NCI-H1694 (cell line): ENCODE measurements at regions not wholly inside any gene's neighbourhood (a gene's known extent, or its start where the extent isn't known, plus 50 kb on each side); places are given as distances from the start of the nearest gene placed in this dataset.

ENCODE experiments used
- DNase-seq: peaks from one replicate; lab custom pipeline; 2025; lab: John Stamatoyannopoulos, UW

DNA sequence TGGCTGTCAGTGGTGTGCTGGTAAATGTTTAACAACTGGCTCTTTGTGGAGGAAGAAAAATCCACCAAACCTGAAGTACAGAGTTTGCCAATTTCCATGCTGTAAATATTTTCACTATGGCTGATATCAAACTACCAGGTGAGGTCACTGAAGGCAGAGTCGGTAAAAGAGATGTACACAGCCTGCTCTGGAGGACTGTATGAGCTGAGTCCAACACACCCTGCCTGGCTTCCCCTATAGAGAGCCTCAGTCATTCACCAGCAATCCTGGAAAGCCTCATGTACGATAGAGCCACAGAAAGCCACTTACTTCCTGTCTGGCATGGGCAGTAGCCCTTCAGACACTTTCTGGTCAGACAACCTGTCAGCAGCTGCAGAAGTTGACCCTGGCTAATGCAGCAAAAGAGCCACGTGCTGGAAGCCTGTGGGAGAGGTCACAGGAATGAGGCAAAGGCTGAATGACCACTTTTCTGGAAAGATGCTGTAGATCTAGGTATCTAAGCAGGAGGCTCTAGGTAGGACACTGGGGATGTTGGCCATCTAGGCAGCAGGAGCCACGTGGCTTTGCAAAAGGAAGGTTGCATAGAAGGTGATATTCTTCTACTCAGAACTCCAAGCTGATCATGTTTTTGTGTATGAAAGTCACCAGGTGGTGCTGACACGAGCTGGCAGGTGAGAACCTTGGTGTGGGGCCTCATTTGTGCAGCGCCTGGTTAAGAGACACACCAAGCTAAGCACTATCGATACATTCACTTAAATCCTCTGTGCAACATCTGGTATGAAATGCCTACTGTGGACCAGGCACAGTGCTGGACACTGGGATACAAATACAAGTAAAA, 553.9 kb downstream of the VRK1 start:
- DNase-seq = no peak

DNA sequence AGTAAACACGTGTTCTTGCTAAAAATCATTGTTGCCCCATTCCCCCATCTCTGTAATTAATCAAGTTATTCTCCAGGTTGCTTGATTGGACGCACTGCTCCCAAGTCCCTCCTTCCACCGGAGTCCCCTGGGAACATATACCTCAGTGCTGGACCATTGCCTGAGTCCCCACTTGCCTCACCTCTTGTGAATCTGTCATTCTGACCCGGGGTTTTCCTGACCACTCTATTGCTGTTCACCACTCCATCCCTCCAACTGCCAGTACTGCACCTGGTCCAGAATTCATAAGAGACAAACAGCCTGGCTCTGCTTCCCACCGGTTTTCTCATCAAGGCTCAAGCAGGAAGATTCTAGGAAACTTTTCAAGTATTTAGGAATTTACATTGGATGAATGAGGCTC, 555.9 kb downstream of the VRK1 start:
- DNase-seq = no peak

DNA sequence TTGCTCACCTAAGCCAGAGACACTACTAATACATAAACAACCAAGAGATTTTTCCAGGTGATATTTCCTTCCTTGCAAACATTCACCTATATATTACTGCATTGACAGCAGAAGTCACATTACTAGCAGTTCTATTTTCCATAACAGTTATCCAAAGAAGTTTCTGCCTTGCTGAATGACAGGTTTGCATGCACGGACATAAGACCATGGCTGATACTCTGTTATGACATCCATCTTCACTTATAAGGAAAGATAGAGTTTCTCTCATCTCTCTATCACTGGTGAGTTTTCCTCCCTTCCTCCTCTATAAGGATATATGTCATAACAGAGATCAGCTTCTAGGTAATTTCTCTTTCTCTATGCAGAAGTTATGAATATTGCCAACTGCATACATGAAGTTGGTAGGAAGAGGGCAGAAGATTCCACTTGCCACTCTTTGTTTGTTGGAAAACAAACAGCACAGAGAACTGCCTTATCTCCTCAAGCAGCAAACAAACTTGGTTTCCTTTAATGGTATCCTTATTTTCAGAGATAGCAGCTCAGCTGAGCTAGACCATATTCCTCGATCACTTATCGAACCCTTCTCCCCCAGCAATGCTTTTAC, 557.0 kb downstream of the VRK1 start:
- DNase-seq = no peak

DNA sequence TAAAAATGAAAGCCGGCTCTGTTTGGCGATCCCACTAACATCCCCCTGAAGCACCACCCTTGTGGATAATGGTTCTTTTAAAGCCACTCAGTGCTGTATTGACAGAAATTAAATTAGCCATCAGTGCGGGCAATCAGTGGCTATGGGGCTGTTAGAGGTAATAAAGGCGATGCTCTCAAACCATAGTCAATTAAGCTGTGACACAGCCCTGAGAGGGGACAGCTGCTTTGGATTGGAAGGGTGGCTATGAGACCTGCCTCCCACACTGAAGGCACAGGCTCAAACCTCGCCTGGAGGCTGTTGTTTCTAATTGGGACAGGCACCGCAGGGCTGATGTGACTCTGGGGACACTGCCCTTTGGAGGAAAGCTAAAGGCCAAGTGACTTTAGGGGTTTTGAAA, 562.2 kb downstream of the VRK1 start:
- DNase-seq = no peak

DNA sequence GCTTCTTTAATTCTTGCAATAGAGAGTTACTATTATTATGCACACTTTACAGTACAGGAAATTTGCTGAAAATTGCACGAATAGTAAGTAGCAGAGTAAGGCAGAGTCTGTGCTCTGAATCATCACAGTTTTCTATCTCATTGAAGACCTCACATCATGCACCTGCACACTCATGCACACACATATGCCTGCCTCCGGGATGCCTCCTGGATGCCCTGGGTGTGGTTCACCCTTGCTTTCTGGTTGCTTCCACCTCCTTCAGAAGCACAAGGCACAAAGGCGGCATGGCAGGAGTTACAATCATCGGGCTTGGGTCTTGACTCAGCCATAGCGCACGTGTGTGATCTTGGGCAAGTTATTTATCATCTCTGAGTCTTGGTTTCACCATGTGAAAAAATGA, 564.0 kb downstream of the VRK1 start:
- no peak for DNase-seq

DNA sequence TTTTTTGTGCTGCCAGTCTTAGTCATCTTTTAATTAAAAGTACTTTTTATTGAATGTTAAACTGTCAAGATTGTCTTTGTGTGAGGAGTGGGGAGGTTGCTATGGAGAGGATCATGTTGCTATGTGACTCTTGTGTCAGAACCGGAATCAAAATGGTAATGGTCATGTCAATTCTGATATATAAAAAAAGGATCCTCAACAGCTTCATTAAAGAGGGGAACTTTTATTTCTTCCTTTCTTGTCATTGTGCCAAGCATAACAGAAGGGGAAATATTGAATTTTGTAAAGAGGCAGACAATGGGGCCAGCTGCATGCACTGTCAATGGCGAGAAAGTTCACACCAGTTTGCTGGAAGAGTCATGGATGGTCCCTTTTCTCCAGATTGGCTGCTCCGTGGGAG, 564.8 kb downstream of the VRK1 start:
- no peak for DNase-seq

DNA sequence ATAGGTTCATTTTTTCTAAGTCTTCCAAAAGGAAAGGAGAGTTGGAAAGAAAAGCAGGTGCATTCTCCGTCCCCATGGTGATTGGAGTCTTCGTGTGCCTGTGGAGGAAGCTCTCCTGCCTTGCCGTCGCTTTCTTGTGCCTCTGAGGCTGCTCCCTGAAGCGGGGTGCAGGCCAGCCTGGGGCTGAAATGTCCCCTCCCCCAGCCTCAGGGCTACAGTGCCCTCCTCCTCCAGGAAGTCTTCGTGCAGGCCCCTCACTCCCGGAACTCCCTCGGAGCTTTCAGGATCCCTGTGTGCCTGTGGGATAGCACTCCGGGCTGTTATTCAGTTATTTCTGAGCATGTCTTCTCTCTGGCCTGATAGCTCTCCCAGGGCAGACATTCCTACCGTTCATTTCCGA, 569.2 kb downstream of the VRK1 start:
- DNase-seq = no peak

DNA sequence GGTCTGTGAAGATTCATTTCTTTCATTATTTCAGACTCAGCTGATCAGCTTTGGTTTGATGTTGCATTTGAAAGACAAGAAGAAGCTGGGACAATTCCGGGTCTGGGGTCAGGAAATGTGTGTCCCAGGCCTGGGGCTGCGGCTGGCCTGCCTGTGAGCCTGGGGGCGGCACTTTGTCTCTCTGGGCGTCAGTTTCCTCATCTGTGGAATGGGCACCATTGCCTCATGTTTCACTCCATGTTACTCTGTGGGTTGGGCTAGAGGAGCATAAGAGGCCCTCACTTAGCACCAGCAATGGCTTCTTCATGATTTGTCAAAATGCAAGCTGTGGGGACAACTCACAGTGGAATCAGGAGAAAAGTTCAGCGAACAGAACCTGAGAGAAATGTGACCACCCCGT, 570.1 kb downstream of the VRK1 start:
- DNase-seq = no peak

DNA sequence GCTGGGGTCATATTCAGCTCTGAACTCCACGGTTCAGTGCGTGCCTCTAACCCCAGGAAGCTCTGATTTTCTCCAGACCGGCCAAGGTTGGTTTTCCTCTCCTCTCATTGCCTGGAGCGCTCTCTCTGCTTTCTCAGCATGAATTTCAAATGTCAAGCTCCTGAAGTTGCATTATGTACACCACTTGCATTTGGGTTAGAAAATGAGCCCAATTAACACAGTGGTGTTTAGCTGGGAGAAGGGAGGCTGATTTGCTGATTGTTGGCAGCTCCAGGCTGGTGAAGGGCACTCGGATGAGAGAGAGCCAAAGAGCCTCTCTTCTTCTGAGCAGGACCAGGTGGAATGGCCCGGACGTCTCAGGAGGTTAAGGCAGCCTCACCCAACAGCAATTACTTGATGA, 570.9 kb downstream of the VRK1 start:
- DNase-seq = no peak

DNA sequence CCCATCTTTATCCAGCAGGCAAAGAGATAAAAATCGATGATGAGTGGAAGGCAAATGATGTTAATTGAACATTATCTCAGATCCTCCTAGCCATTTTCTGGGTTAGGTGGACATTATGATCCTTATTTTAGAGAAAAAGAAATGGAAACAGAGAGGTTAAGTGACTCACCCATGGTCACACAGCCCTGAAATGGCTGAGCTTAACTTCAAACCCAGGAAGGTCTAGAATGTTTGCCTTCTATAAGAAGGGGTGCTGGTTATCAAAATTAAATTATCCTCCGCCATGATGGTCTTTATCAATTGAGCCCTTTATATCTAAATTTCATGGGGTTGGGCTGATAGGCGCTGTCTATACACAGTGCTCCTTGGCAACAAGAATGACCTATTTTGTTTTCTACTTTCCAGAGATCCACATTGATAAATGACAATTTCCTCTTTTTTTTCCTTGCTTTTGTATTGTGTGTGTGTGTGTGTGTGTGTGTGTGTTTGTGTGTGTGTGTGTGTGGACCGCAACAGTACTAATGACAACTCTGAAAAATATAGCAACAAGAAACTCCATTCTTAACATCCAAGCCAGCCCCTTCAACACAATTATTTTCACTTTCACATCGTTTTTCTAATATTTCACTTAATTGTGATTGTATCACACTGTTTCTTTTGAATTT, 571.9 kb downstream of the VRK1 start:
- no peak for DNase-seq

DNA sequence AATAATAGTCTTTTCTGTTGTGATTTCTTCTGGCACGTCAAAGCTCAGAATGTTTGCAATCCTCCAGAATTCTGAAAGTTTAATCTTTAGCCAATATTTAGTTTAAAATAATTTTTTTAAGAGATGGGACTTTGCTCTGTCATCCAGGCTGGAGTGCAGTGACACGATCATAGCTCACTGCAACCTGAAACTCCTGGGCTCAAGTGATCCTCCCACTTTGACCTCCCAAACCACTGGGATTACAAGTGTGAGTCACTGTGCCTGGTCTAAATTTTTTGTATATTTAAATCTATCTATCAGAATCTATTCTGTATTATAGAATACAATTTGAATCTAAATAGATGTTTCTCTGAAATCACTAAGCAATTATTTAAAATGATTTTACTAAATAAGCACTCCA, 572.7 kb downstream of the VRK1 start:
- no peak for DNase-seq

DNA sequence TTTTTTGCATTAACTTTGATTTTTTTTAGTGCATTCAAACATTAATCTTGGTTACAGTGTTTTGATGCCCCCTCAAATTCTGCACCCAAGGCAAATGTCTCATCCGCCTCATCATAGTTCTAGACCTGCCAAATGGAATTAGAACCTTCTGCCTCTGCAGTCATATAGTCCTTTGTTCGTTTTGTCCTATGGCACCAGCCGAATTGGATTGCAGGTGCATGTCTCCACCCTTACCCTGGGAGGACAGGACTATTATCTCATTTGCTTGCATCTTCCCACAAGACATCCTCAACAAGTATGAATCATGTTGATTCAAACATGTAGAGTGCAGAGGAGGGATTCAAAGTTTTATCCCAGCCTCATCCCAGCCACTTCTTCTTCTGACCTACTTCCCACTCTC, 579.1 kb downstream of the VRK1 start:
- no peak for DNase-seq

DNA sequence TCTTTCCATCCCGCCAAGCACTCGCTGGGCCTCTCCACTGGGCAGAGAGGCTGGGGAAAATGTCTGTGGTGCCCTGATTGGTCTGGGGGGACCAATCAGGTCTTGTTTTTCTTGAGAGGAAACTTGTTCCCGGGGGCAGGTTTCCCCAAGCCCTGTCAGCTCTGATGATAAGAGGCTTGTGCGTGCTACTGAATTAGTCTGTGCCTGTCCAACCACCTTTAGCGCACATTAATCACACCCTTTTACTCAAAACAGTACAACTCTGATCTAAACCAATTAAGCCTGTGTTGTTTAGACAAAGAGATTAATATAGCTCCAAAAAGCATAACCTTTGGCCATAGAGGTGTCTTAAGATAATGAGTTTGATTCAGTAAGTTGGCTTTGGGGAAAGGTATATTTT, 580.4 kb downstream of the VRK1 start:
- DNase-seq = no peak

DNA sequence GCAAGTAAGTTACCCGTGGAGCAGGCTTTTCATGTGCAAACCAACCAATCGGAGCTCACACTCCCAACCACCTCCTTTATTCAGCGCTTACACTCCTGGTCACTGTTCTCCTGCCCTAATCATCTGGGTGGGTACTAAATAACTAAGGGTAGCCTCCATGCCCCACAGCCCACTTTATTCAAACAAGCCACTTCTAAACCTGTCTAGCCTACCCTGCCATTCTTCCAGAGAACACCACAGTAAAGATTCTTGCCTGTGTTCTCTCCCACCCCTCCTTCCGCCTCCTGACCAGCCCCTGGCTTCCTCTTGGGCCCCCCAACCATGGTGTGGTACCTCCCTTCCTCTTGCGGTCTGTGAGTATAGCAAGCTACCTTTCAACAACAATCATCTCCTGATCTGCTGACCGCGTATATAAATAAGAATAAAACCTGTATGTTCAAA, 581.9 kb downstream of the VRK1 start:
- DNase-seq = no peak

DNA sequence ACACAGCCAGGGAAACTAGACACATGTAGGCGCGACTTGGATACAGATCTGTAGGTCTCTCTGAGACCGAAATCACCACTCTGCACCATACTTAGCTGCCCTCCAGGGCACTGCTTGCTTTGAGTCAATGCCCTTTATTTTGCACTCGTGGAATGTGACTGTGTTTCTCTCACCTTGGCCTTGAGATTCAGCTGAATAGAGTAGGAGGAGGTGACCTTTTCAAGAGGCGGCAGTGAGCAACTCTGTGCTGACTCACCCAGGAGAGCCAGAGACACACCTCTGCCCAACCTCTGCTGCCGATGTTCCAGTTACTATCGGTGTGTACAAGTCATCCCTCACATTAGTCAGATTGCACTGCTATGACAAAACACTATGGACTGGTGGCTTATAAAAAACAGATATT, 583.4 kb downstream of the VRK1 start:
- no peak for DNase-seq

DNA sequence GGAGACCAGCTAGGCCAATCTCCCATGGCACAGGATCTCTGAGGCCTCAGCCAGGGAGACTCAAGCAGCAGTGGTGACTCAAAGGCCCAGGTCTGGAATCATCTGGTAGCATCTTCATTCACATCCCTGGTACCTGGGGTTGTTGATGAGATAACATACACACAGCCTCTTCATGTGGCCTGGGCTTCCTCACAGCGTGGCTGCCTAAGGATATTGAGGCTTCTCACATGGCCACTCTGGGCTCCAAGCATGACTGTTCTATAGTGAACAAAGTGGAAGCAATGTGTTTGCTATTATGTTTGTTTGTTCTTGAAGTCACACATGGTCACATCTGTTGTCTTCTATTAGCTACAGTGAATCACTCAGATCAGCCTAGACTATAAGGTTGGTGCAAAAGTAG, 584.1 kb downstream of the VRK1 start:
- DNase-seq = no peak

DNA sequence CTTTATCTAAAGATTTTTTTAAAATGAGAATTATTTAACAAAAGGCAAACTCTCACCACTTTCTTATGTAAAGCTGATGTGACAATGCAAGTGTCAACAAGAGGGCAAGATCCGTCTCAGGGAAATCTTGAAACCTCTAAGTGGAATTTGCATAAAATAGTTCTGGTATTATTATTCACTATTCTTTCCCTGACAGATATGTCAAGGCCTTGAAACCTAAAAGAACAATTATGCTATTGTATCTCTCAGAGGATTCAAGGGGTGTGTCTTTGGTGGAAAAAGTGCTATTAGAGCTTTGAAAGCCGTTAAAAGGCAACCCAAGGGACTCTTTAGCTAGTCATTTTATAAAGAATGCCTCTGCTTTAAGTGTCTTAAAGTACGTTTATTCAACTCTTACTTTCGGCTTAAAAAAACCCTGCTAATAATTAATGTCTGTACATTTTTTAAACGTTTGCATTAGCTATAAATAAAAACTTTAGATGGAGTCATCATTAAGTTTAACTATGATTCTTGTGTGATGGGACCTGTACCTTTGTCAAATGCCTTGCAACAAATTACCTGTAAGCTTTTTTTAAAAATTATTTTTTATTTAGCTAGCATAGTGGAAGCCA, 585.5 kb downstream of the VRK1 start:
- DNase-seq = no peak

DNA sequence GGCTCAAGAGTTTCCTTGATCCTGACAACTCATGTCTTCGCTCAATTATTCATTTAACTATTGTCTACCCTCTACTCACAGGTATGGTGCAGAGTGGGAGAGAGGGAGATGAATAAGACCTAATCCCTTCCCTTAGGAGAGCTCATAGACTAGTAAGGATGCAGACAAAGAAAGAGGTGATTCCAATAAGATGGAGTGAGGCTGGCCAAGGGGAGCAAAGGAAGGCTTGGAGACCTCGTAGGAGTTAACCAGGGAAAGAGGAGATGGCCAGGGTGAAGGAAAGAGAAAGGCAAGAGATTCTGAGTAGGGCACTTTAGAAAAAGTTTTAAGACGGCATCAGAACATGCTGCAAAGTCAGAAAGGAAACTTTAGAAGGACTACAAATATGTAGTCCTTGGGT, 588.5 kb downstream of the VRK1 start:
- DNase-seq = no peak

DNA sequence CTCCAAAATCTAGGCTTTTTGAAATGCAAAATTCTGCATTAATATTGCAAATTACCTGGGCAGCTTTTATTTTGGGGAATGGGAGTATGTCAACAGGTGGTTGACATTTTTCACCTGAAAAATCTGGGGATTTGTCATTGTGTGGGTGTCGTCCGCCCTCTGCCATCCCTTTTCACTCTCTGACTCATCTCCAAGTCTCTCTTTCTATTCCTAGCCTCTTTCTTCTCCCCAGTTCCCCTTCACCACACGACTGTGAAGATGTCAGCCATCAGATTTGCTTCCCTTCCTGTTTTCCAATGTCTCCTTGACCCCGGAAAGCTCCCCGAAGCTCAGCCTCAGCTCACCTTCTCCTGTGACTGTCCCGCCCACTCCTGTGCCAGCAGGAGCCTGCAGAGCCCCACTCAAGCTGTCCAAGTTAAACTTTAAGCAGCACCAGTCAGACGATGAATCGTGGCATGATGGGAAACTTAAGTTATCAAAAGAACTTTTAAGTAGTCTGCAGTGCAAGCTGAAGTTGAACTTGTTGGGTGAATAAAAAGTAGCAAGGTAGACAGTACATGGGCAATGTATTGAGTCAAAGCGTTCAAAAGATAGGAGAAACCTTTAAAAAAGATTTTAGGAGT, 590.2 kb downstream of the VRK1 start:
- no peak for DNase-seq

DNA sequence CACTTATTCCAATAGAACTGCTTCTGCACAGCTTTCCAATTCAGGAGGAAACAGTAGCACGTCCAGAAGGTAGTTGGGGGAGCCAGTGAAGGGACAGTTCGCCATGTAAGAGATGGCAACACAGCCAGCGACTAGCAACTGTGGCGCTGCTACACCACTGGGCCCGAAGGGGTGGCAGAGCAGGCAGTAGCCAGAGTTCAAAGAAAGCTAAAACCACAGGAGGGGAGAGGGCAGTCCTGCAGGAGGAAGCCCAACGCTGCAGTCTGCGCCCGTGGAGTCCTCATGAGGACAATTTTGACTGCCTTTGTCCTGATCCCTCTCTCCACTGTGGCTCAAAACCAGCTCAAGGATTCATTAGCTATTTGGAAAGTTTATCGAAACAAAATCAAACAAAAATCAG, 591.2 kb downstream of the VRK1 start:
- DNase-seq = no peak

DNA sequence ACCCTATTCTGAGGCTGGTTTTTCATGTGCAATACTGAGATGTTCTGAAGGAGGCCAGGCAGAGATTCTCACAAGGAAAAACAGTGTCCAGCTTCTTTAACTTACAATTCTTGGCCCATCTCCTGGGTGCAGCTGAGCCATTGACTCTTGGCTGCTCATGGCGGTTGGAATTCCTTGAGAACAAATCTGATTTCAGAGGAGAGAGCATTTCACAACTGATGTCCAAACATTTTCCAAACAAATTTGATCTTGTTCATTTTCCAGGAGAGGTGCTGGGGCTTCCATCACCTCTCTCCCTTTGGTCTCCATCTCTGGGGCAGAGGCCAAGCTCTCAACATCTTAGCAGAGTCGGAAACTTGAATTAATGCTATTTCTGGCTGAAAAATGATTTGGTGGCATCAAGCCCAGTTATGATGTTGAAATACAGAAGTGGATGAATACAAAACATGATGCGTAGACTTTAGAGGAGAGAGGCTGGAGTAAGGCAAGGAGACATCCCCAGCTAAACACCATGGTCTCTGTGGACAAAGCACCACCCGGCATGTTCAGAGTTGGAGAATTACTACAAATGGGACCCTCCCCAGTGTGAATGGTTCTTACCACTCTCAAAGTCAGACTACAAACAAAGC, 593.0 kb downstream of the VRK1 start:
- no peak for DNase-seq

DNA sequence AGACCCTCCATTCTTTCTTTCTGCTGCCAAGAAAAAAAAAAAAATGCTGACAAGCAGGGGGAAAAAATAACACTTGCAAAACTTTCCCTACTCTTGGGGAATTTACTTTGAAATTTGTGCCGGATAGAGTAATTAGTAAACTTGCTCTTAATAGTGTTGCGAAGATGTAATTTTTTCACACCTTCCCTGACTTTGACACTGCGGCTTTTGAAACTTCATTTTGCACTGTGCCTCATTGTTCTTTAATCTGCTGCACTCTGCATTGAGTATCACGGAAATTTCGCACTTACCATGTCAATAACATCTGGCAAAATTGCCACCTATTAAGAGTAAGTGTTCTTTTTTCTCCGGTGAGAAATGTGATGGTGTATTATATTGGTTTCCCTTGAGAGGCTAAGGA, 596.1 kb downstream of the VRK1 start:
- no peak for DNase-seq
